Esophagus muscularis mucosa (tissue), 3 donors: ENCODE measurements at regions not wholly inside any gene's neighbourhood (a gene's known extent, or its start where the extent isn't known, plus 50 kb on each side); places are given as distances from the start of the nearest gene placed in this dataset.

Source experiments
- CTCF ChIP-seq, 3 experiments: fragments of 200-600 bp in 2 of 3; fragments of 450-650 bp in 1 of 3; sonication (generic) in 2 of 3; IDR thresholded peaks; one replicate each; pipeline ENCODE4 v1.5.1; 2017 to 2019; ENCODE audit warnings: antibody characterized with exemption in 3 of 3, mild to moderate bottlenecking in 2 of 3, moderate library complexity in 1 of 3
- POLR2A ChIP-seq: fragments of 450-650 bp; IDR thresholded peaks from one replicate; pipeline ENCODE4 v1.6.1; 2017; ENCODE audit warnings: antibody characterized with exemption, moderate library complexity, mild to moderate bottlenecking, low read depth

GRCh38 chr11:122253589-122254231, 137.7 kb upstream of the BLID start:
- no peak for TF ChIP-seq POLR2A
- TF ChIP-seq CTCF (IDR thresholded peaks at IDR 0.05), result no peak
